ENCODE measurements at regions not wholly inside any gene's neighbourhood (a gene's known extent, or its start where the extent isn't known, plus 50 kb on each side); places are given as distances from the start of the nearest gene placed in this dataset.

DNA sequence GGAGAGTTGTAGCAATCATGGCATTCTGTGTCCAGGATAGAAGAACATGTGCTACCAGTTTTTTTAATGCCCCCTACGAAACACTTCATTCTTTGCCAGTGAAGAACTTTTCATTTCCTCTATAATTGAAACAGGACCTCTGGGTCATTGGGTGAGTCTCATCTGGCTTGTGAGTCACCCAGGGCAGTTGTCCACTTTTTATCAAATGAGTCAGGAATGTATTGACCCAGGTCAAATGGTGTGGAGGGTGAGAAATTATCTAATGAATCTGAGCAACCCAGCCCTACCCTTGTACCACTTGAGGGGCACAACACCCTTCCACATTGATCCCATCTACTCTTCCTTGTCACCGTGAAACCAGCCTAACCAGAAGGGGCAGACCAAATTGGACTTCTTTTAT is 417.3 kb upstream of the PROX1 start:
- peaks cover 0 to 19% (median 0%) of the 10 kb centered on the region in 11 donors for H3K9me3 ChIP-seq
- WGBS, 2 donors: 46 to 77% methylated on average over 2 of the region's 2 CpGs
- no peak for ATAC-seq
- no peaks in the 10 kb centered on the region for H3K4me1 ChIP-seq
- no peak for DNase-seq
- TF ChIP-seq CTCF (IDR thresholded peaks at IDR 0.05): no peak
- no peak overlapping the region for H3K27ac ChIP-seq
- intact Hi-C loops (cut with DNase I): no loop called here
- no peak overlapping the region for H3K4me3 ChIP-seq
- H3K36me3 ChIP-seq: no peaks in the 10 kb centered on the region
- H3K27me3 ChIP-seq: no peaks in the 10 kb centered on the region

GRCh38 chr1:213571419-213571818 is 416.4 kb upstream of the PROX1 start:
- Histone ChIP-seq H3K4me1 (no peaks in the 10 kb centered on the region), H3K27me3 (no peaks in the 10 kb centered on the region), H3K27ac (no peak overlapping the region), H3K36me3 (no peaks in the 10 kb centered on the region), H3K4me3 (no peak overlapping the region), H3K9me3 (peaks cover 0 to 13% (median 0%) of the 10 kb centered on the region in 11 donors)
- intact Hi-C loops (cut with DNase I): no loop called here
- 95 to 96% methylated on average over 3 of the region's 3 CpGs for WGBS, 2 donors
- no peak for ATAC-seq
- DNase-seq: no peak
- no peak for TF ChIP-seq CTCF (IDR thresholded peaks at IDR 0.05)

- 68% methylated on average over 8 of the region's 8 CpGs for WGBS, 2 donors
- intact Hi-C loops (cut with DNase I): no loop called here
- Histone ChIP-seq H3K27ac (no peak overlapping the region), H3K27me3 (no peaks in the 10 kb centered on the region), H3K36me3 (no peaks in the 10 kb centered on the region), H3K9me3 (peaks cover 0 to 9% (median 0%) of the 10 kb centered on the region in 11 donors), H3K4me3 (no peak overlapping the region), H3K4me1 (no peaks in the 10 kb centered on the region)
- ATAC-seq (no peak), DNase-seq (no peak)
- no peak for TF ChIP-seq CTCF (IDR thresholded peaks at IDR 0.05)
These were observed 415.9 kb upstream of the PROX1 start for GRCh38 chr1:213571843-213572242.

DNA sequence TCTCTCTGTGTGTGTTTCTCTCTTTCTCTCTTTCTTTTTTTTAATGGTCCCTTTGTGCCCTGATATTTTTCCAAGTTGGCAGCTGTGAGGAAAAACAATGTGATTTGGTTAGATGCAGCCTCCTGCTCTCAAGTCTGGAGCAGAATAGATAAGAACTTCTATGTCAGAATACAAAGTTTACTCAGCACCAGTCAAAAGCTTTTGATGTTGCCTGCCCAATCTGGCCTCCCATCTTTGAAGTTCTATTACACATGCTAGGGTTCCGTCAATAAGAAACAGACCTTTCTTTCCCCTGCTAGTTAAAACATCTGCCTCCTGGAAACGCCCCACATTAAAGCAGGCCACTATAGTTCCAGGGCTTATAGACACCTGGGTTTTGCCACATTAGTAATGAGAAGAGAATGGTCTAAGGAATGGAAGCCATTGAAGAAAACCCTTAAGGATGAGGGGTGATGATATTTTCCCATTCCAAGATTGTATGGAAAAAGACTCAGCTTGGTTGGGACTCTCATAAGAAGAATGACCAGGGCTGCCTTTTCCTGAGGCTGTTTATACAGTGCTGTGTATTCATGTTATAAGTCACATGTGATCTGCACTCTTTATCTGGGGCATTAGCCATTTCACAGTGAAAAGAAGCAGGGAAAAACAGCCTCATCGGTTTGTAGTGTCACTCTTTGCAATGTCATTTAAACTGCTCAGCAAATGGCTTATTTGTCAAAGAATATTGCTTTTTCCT is 414.7 kb upstream of the PROX1 start:
- H3K27me3 ChIP-seq: no peaks in the 10 kb centered on the region
- H3K4me3 ChIP-seq: no peak overlapping the region
- H3K4me1 ChIP-seq: no peaks in the 10 kb centered on the region
- 39 to 54% methylated on average over 3 of the region's 3 CpGs for WGBS, 2 donors
- H3K27ac ChIP-seq: no peak overlapping the region
- intact Hi-C loops (cut with DNase I): no loop called here
- peaks cover 0 to 4% (median 0%) of the 10 kb centered on the region in 11 donors for H3K9me3 ChIP-seq
- DNase-seq (no peak), ATAC-seq (no peak)
- no peak for TF ChIP-seq CTCF (IDR thresholded peaks at IDR 0.05)
- no peaks in the 10 kb centered on the region for H3K36me3 ChIP-seq
